GM12878 (cell line): ENCODE measurements at regions not wholly inside any gene's neighbourhood (a gene's known extent, or its start where the extent isn't known, plus 50 kb on each side); places are given as distances from the start of the nearest gene placed in this dataset.

Source experiments
- CBX3 ChIP-seq: fragments of 200-600 bp; sonication (generic); IDR thresholded peaks from 2 replicates; pipeline ENCODE4 v1.6.1; 2016; ENCODE audit warnings: low read depth, borderline replicate concordance
- CHD2 ChIP-seq: IDR thresholded peaks from 2 replicates; pipeline ENCODE4 v1.6.1; 2011; ENCODE audit warnings: low read depth, low read length, improper control_type of control experiment, borderline replicate concordance
- EED ChIP-seq: sonication (generic); IDR thresholded peaks from 2 replicates; pipeline ENCODE4 v1.6.1; 2016; ENCODE audit warnings: antibody characterized with exemption, low read depth
- ETV6 ChIP-seq, 2 experiments: fragments of 450-650 bp in 1 of 2; IDR thresholded peaks in 1 of 2; conservative IDR thresholded peaks in 1 of 2; 2 replicates each; pipeline ENCODE4 v1.6.1; 2014; ENCODE audit warnings: antibody characterized with exemption in 1 of 2, borderline replicate concordance in 1 of 2, low read depth in 1 of 2, mild to moderate bottlenecking in 1 of 2, moderate library complexity in 1 of 2
- EZH2 ChIP-seq: IDR thresholded peaks from 2 replicates; pipeline ENCODE4 v1.6.1; 2012; ENCODE audit warnings: low read depth, mild to moderate bottlenecking, control low read depth, inconsistent platforms, low read length, borderline replicate concordance; ENCODE audit not compliant: control insufficient read depth
- FOXM1 ChIP-seq: IDR thresholded peaks from 2 replicates; pipeline ENCODE4 v1.6.1; 2012; ENCODE audit warnings: low read depth, mild to moderate bottlenecking, inconsistent platforms, low read length, moderate library complexity
- POLR2A ChIP-seq: IDR thresholded peaks from 2 replicates; pipeline ENCODE4 v1.6.1; 2011; ENCODE audit warnings: low read depth, mild to moderate bottlenecking, low read length
- RAD51 ChIP-seq: fragments of 450-650 bp; IDR thresholded peaks from 2 replicates; pipeline ENCODE4 v1.6.1; 2016; ENCODE audit warnings: moderate library complexity, mild to moderate bottlenecking, inconsistent platforms
- SMAD5 ChIP-seq: IDR thresholded peaks from 2 replicates; pipeline ENCODE4 v1.6.1; 2016; ENCODE audit warnings: antibody characterized with exemption, low read depth
- TCF7 ChIP-seq: IDR thresholded peaks from 2 replicates; pipeline ENCODE4 v1.6.1; 2014; ENCODE audit warnings: antibody characterized with exemption, borderline replicate concordance
- ZNF207 ChIP-seq: fragments of 450-650 bp; IDR thresholded peaks from 2 replicates; pipeline ENCODE4 v1.6.1; 2014; ENCODE audit warnings: antibody characterized with exemption, mild to moderate bottlenecking, borderline replicate concordance
- TF ChIP-seq, protein P1 (sequence below), 3 experiments: IDR thresholded peaks in 2 of 3; conservative IDR thresholded peaks in 1 of 3; 2 replicates each; pipeline ENCODE4 v1.5.1; 2011; ENCODE audit warnings: low read depth in 3 of 3, low read length in 3 of 3, mild to moderate bottlenecking in 3 of 3, control low read depth in 2 of 3, moderate library complexity in 2 of 3, inconsistent platforms in 1 of 3, mixed read lengths in 1 of 3; ENCODE audit not compliant: control insufficient read depth in 2 of 3, insufficient read depth in 1 of 3; ENCODE audit errors: extremely low read depth in 1 of 3
- TF ChIP-seq, protein P2 (sequence below): fragments of 450-650 bp; formaldehyde crosslinking; IDR thresholded peaks from 2 replicates; pipeline ENCODE4 v1.4.0; 2020; ENCODE audit warnings: mild to moderate bottlenecking, moderate library complexity

DNA sequence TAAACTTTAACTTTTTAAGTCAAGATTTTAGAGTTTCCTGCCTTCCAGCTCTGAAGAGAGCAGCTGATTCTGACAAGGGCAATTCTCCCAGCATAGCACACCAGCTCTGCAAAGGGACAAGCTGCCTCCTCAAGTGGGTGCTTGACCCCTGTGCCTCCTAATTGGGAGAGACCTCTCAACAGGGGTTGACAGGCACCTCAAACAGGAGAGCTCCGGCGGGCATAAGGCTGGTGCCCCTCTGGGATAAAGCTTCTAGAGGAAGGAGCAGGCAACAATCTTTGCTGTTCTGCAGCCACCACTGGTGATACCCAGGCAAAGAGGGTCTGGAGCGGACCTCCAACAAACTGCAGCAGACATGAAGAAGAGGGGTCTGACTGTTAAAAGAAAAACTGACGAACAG, 872.9 kb upstream of the PCDH10 start:
- TF ChIP-seq SMAD5 (no peak), ZNF207 (no peak), EED (no peak), ETV6 (conservative IDR thresholded peaks at IDR 0.05 in 1 of 2, IDR thresholded peaks at IDR 0.05 in 1 of 2; ENCODE audit: borderline replicate concordance in 1 of 2, low read depth in 1 of 2) (no peak), EZH2 (no peak), RAD51 (no peak), CHD2 (no peak), TCF7 (no peak), POLR2A (no peak), CBX3 (no peak), FOXM1 (no peak)
- TF ChIP-seq, protein P1, sequence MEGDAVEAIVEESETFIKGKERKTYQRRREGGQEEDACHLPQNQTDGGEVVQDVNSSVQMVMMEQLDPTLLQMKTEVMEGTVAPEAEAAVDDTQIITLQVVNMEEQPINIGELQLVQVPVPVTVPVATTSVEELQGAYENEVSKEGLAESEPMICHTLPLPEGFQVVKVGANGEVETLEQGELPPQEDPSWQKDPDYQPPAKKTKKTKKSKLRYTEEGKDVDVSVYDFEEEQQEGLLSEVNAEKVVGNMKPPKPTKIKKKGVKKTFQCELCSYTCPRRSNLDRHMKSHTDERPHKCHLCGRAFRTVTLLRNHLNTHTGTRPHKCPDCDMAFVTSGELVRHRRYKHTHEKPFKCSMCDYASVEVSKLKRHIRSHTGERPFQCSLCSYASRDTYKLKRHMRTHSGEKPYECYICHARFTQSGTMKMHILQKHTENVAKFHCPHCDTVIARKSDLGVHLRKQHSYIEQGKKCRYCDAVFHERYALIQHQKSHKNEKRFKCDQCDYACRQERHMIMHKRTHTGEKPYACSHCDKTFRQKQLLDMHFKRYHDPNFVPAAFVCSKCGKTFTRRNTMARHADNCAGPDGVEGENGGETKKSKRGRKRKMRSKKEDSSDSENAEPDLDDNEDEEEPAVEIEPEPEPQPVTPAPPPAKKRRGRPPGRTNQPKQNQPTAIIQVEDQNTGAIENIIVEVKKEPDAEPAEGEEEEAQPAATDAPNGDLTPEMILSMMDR (IDR thresholded peaks at IDR 0.05 in 2 of 3, conservative IDR thresholded peaks at IDR 0.05 in 1 of 3; ENCODE audit: control insufficient read depth in 2 of 3, extremely low read depth in 1 of 3, insufficient read depth in 1 of 3, low read depth in 3 of 3, low read length in 3 of 3) = no peak
- TF ChIP-seq, protein P2, sequence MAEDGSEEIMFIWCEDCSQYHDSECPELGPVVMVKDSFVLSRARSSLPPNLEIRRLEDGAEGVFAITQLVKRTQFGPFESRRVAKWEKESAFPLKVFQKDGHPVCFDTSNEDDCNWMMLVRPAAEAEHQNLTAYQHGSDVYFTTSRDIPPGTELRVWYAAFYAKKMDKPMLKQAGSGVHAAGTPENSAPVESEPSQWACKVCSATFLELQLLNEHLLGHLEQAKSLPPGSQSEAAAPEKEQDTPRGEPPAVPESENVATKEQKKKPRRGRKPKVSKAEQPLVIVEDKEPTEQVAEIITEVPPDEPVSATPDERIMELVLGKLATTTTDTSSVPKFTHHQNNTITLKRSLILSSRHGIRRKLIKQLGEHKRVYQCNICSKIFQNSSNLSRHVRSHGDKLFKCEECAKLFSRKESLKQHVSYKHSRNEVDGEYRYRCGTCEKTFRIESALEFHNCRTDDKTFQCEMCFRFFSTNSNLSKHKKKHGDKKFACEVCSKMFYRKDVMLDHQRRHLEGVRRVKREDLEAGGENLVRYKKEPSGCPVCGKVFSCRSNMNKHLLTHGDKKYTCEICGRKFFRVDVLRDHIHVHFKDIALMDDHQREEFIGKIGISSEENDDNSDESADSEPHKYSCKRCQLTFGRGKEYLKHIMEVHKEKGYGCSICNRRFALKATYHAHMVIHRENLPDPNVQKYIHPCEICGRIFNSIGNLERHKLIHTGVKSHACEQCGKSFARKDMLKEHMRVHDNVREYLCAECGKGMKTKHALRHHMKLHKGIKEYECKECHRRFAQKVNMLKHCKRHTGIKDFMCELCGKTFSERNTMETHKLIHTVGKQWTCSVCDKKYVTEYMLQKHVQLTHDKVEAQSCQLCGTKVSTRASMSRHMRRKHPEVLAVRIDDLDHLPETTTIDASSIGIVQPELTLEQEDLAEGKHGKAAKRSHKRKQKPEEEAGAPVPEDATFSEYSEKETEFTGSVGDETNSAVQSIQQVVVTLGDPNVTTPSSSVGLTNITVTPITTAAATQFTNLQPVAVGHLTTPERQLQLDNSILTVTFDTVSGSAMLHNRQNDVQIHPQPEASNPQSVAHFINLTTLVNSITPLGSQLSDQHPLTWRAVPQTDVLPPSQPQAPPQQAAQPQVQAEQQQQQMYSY = no peak
